Mesenchymal stem cell (in vitro differentiated cells and primary cell): ENCODE measurements at regions not wholly inside any gene's neighbourhood (a gene's known extent, or its start where the extent isn't known, plus 50 kb on each side); places are given as distances from the start of the nearest gene placed in this dataset.
"Not testable (repeated sequence)": the region's sequence is repeated elsewhere in the genome, so short reads cannot be mapped to it uniquely, and the experiment has no call there.

Source experiments
- DNase-seq: peaks from one replicate; pipeline ENCODE4 v3.0.0-alpha.2; 2013
- H2AFZ ChIP-seq: one replicate; pipeline ENCODE4 v1.6.1; 2013; ENCODE audit warnings: low read depth, mild to moderate bottlenecking, control low read depth, inconsistent platforms, low read length, moderate library complexity
- H2AK5ac ChIP-seq: 2 replicates; pipeline ENCODE4 v1.6.1; 2013; ENCODE audit warnings: low read length, moderate library complexity, mild to moderate bottlenecking, inconsistent platforms; ENCODE audit not compliant: severe bottlenecking
- H2BK120ac ChIP-seq: one replicate; pipeline ENCODE4 v1.6.1; 2013; ENCODE audit warnings: low read depth, mild to moderate bottlenecking, inconsistent platforms, low read length, moderate library complexity
- H2BK12ac ChIP-seq, 2 experiments: one replicate each; pipeline ENCODE4 v1.6.1; 2013; ENCODE audit warnings: inconsistent platforms in 2 of 2, low read length in 2 of 2, mild to moderate bottlenecking in 2 of 2, moderate library complexity in 2 of 2, control low read depth in 1 of 2
- H2BK15ac ChIP-seq: one replicate; pipeline ENCODE4 v1.6.1; 2013; ENCODE audit warnings: mild to moderate bottlenecking, low read depth, inconsistent platforms; ENCODE audit not compliant: poor library complexity, severe bottlenecking
- H2BK5ac ChIP-seq: 2 replicates; pipeline ENCODE4 v1.6.1; 2013; ENCODE audit warnings: low read depth, mild to moderate bottlenecking, low read length, control low read depth, inconsistent platforms; ENCODE audit not compliant: poor library complexity, severe bottlenecking
- H3K14ac ChIP-seq, 2 experiments: one replicate each; pipeline ENCODE4 v1.6.1; 2013; ENCODE audit warnings: inconsistent platforms in 2 of 2, low read length in 2 of 2, control low read depth in 1 of 2, mild to moderate bottlenecking in 1 of 2, moderate library complexity in 1 of 2
- H3K18ac ChIP-seq, 2 experiments: one replicate each; pipeline ENCODE4 v1.6.1; 2013; ENCODE audit warnings: inconsistent platforms in 2 of 2, low read length in 2 of 2, control low read depth in 1 of 2, low read depth in 1 of 2, mild to moderate bottlenecking in 1 of 2
- H3K23ac ChIP-seq, 2 experiments: one replicate each; pipeline ENCODE4 v1.6.1; 2013; ENCODE audit warnings: inconsistent platforms in 2 of 2, low read length in 2 of 2, mild to moderate bottlenecking in 2 of 2, moderate library complexity in 2 of 2, control low read depth in 1 of 2
- H3K27ac ChIP-seq: 2 replicates; pipeline ENCODE4 v1.5.1; 2013; ENCODE audit warnings: mild to moderate bottlenecking, moderate library complexity, low read length, control low read depth, inconsistent platforms; ENCODE audit not compliant: poor library complexity, severe bottlenecking
- H3K27me3 ChIP-seq, 2 experiments: 2 replicates each; pipeline versions ENCODE4 v1.6.1 to v1.7.0; 2013; ENCODE audit warnings: low read length in 2 of 2, mild to moderate bottlenecking in 2 of 2, moderate library complexity in 2 of 2, control low read depth in 1 of 2, inconsistent platforms in 1 of 2; ENCODE audit not compliant: control insufficient read depth in 1 of 2, insufficient read depth in 1 of 2
- H3K36me3 ChIP-seq, 2 experiments: 2 replicates each; pipeline versions ENCODE4 v1.6.1 to v1.7.0; 2013; ENCODE audit warnings: low read length in 2 of 2, control low read depth in 1 of 2, inconsistent platforms in 1 of 2, low read depth in 1 of 2, mild to moderate bottlenecking in 1 of 2; ENCODE audit not compliant: insufficient read depth in 2 of 2, control insufficient read depth in 1 of 2
- H3K4ac ChIP-seq, 2 experiments: one replicate each; pipeline ENCODE4 v1.6.1; 2013; ENCODE audit warnings: inconsistent platforms in 2 of 2, low read length in 2 of 2, mild to moderate bottlenecking in 2 of 2, moderate library complexity in 2 of 2, control low read depth in 1 of 2, low read depth in 1 of 2
- H3K4me1 ChIP-seq: 2 replicates; pipeline ENCODE4 v1.6.1; 2013; ENCODE audit warnings: low read depth, low read length, control low read depth; ENCODE audit not compliant: control insufficient read depth, insufficient read depth
- H3K4me2 ChIP-seq: 2 replicates; pipeline ENCODE4 v1.6.1; 2013; ENCODE audit warnings: low read length, mild to moderate bottlenecking, inconsistent platforms; ENCODE audit not compliant: poor library complexity, severe bottlenecking
- H3K4me3 ChIP-seq, 2 experiments: 2 replicates each; pipeline versions ENCODE4 v1.5.1 to v1.7.0; 2013; ENCODE audit warnings: low read length in 2 of 2, mild to moderate bottlenecking in 2 of 2, control low read depth in 1 of 2, low read depth in 1 of 2; ENCODE audit not compliant: insufficient read depth in 1 of 2
- H3K79me1 ChIP-seq: replicated peaks from 2 replicates; pipeline ENCODE4 v1.6.1; 2013; ENCODE audit warnings: mild to moderate bottlenecking, control low read depth, low read length, inconsistent platforms; ENCODE audit not compliant: poor library complexity, severe bottlenecking
- H3K9ac ChIP-seq: 2 replicates; pipeline ENCODE4 v1.7.0; 2013; ENCODE audit warnings: mild to moderate bottlenecking, low read length, moderate library complexity
- H3K9me3 ChIP-seq: 2 replicates; pipeline ENCODE4 v1.7.0; 2013; ENCODE audit warnings: mild to moderate bottlenecking, low read length; ENCODE audit not compliant: control insufficient read depth
- H4K8ac ChIP-seq: one replicate; pipeline ENCODE4 v1.6.1; 2013; ENCODE audit warnings: inconsistent platforms, mild to moderate bottlenecking, low read length, moderate library complexity
- H4K91ac ChIP-seq: one replicate; pipeline ENCODE4 v1.6.1; 2013; ENCODE audit warnings: mild to moderate bottlenecking, low read length, inconsistent platforms
- WGBS: methylation state at CpG from one replicate; pipeline ENCODE4 v1.1.7; 2013; ENCODE audit warnings: mixed read lengths; 5-methylcytosine and 5-hydroxymethylcytosine counted together

- Histone ChIP-seq H2BK15ac (no peak overlapping the region), H3K36me3 (no peaks in the 10 kb centered on the region), H3K4me3 (no peak overlapping the region), H4K91ac (no peak overlapping the region), H2AFZ (no peak overlapping the region), H3K9me3 (no peaks in the 10 kb centered on the region), H2BK120ac (no peak overlapping the region), H3K9ac (no peak overlapping the region), H2BK12ac (no peak overlapping the region), H2BK5ac (peak overlapping the region; percentile 69), H3K23ac (no peak overlapping the region), H3K27me3 (peaks cover 0 to 8% of the 10 kb centered on the region in 2 experiments), H3K14ac (no peak overlapping the region), H3K4me2 (no peak overlapping the region), H3K79me1 (no peaks in the 10 kb centered on the region), H4K8ac (no peak overlapping the region), H2AK5ac (no peak overlapping the region), H3K18ac (no peak overlapping the region), H3K4me1 (no peaks in the 10 kb centered on the region), H3K27ac (peak overlapping the region; percentile 54), H3K4ac (no peak overlapping the region)
- DNase-seq: no peak
- WGBS: 83% methylated on average over 3 of the region's 3 CpGs
Measured at GRCh38 chrX:46179748-46180147, 365.5 kb downstream of the ZNF674 start.

DNA sequence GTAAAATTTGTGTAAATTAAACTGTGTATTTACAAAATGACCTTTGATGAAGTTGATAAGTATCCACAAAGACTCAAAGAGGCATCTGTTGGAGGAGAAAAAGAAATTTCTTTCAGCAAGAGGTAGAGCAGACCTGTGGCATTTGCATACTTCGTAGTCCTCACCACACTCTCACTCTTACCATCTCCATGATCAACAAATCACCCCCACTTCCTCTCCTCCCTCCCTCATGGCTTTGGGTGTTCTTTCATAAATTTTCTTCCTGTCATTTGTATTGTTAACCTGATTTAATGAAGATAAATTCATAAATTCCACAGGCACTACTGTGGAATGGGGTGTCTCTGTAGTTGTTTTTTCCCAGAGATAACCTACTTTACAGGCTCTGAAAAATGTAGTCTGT lies 366.5 kb downstream of the ZNF674 start:
- no peak overlapping the region for H2AFZ ChIP-seq
- no peak overlapping the region for H2BK5ac ChIP-seq
- no peaks in the 10 kb centered on the region for H3K4me1 ChIP-seq
- H3K4me2 ChIP-seq: no peak overlapping the region
- no peak overlapping the region for H4K8ac ChIP-seq
- no peak overlapping the region for H3K14ac ChIP-seq
- no CpG with 5 or more reads among the region's 1 CpG for WGBS
- H3K18ac ChIP-seq: no peak overlapping the region
- no peak overlapping the region for H2AK5ac ChIP-seq
- DNase-seq: no peak
- H3K4me3 ChIP-seq: no peak overlapping the region
- no peak overlapping the region for H4K91ac ChIP-seq
- H2BK120ac ChIP-seq: no peak overlapping the region
- no peaks in the 10 kb centered on the region for H3K9me3 ChIP-seq
- H3K79me1 ChIP-seq: no peaks in the 10 kb centered on the region
- no peak overlapping the region for H3K9ac ChIP-seq
- H3K27ac ChIP-seq: no peak overlapping the region
- no peak overlapping the region for H2BK12ac ChIP-seq
- H3K36me3 ChIP-seq: no peaks in the 10 kb centered on the region
- H3K4ac ChIP-seq: no peak overlapping the region
- no peak overlapping the region for H3K23ac ChIP-seq
- H3K27me3 ChIP-seq: peaks cover 0 to 8% of the 10 kb centered on the region in 2 experiments
- H2BK15ac ChIP-seq: no peak overlapping the region

DNA sequence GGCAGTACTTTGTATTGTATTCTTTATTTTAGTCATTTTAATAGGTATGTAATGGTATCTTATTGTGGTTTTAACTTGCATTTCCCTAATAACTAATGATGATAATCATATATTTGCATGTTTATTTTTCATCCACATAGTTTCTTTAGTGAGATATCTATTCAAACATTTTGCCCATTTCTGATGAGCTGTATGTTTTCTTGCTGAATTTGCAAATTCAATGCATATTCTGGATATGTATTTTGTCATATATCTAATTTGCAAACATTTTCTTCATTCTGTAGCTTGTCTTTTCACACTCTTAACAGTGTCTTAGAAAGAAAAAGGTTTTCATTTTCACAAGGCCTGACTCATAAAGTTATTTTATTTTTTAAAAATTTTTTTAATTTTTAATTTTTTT lies 372.1 kb downstream of the ZNF674 start:
- Histone ChIP-seq H3K23ac (no peak overlapping the region), H3K4ac (no peak overlapping the region), H2AFZ (no peak overlapping the region), H3K9me3 (no peaks in the 10 kb centered on the region), H2BK15ac (no peak overlapping the region), H2BK120ac (no peak overlapping the region), H4K91ac (no peak overlapping the region), H3K27ac (no peak overlapping the region), H3K9ac (no peak overlapping the region), H2BK5ac (no peak overlapping the region), H3K4me1 (no peaks in the 10 kb centered on the region), H3K18ac (no peak overlapping the region), H3K79me1 (no peaks in the 10 kb centered on the region), H3K14ac (no peak overlapping the region), H4K8ac (no peak overlapping the region), H2AK5ac (no peak overlapping the region), H3K36me3 (no peaks in the 10 kb centered on the region), H3K27me3 (peaks cover 0 to 6% of the 10 kb centered on the region in 2 experiments), H3K4me2 (no peak overlapping the region), H3K4me3 (no peak overlapping the region), H2BK12ac (no peak overlapping the region)
- DNase-seq: no peak

- H2BK120ac ChIP-seq, H3K4me3 ChIP-seq, H3K4me2 ChIP-seq, H2AFZ ChIP-seq, H4K91ac ChIP-seq, H3K23ac ChIP-seq, H3K36me3 ChIP-seq, H3K9ac ChIP-seq, H3K27ac ChIP-seq, H2BK5ac ChIP-seq, H3K14ac ChIP-seq, H2AK5ac ChIP-seq, H3K18ac ChIP-seq, H3K4ac ChIP-seq, H3K9me3 ChIP-seq, DNase-seq, H2BK12ac ChIP-seq, H2BK15ac ChIP-seq, H3K4me1 ChIP-seq, H3K79me1 ChIP-seq, H4K8ac ChIP-seq: not testable (repeated sequence)
- WGBS: 100% methylated on average over 3 of the region's 4 CpGs
- peaks cover 0 to 18% of the 10 kb centered on the region in 2 experiments for H3K27me3 ChIP-seq
Measured at GRCh38 chrX:46171457-46171856, 373.8 kb downstream of the ZNF674 start.
